WTC11 (cell line): ENCODE measurements at regions not wholly inside any gene's neighbourhood (a gene's known extent, or its start where the extent isn't known, plus 50 kb on each side); places are given as distances from the start of the nearest gene placed in this dataset.

Experiments
- NR2C2 ChIP-seq: sonication (generic); formaldehyde crosslinking; IDR thresholded peaks from 2 replicates; pipeline ENCODE4 v1.8.0; 2022; ENCODE audit warnings: mild to moderate bottlenecking, missing genetic modification reagents
- SP1 ChIP-seq: sonication (generic); formaldehyde crosslinking; conservative IDR thresholded peaks from 2 replicates; pipeline ENCODE4 v1.8.1; 2022; ENCODE audit warnings: missing genetic modification reagents
- TF ChIP-seq, protein P1 (sequence below): fragments of 200-600 bp; IDR thresholded peaks from 2 replicates; pipeline ENCODE4 v1.8.0; 2022; ENCODE audit warnings: antibody characterized with exemption
- TF ChIP-seq, protein P2 (sequence below): sonication (generic); formaldehyde crosslinking; IDR thresholded peaks from 2 replicates; pipeline ENCODE4 v1.8.1; 2023; ENCODE audit warnings: mild to moderate bottlenecking, missing genetic modification reagents, moderate library complexity

DNA sequence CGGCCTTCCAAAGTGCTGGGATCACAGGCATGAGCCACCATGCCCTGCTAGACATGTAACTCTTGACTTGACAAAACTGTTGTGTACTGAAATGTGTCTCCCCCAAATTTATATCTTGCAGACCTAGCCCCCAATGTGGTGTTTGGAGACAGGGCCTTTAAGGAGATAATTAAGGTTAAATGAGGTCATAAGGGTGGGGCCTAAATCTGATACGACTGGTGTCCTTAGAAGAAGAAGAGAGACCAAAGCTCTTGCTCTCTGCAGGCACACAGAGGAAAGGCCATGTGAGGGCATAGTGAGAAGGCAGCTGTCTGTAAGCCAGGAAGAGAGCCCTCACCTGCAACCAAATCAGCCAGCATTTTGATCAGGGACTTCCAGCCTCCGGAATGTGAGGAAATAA, 361.3 kb downstream of the SV2B start:
- TF ChIP-seq NR2C2 (CRISPR knock-in tag) = no peak
- TF ChIP-seq, protein P1, sequence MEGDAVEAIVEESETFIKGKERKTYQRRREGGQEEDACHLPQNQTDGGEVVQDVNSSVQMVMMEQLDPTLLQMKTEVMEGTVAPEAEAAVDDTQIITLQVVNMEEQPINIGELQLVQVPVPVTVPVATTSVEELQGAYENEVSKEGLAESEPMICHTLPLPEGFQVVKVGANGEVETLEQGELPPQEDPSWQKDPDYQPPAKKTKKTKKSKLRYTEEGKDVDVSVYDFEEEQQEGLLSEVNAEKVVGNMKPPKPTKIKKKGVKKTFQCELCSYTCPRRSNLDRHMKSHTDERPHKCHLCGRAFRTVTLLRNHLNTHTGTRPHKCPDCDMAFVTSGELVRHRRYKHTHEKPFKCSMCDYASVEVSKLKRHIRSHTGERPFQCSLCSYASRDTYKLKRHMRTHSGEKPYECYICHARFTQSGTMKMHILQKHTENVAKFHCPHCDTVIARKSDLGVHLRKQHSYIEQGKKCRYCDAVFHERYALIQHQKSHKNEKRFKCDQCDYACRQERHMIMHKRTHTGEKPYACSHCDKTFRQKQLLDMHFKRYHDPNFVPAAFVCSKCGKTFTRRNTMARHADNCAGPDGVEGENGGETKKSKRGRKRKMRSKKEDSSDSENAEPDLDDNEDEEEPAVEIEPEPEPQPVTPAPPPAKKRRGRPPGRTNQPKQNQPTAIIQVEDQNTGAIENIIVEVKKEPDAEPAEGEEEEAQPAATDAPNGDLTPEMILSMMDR = no peak
- TF ChIP-seq SP1 (CRISPR knock-in tag) = no peak
- TF ChIP-seq, protein P2, sequence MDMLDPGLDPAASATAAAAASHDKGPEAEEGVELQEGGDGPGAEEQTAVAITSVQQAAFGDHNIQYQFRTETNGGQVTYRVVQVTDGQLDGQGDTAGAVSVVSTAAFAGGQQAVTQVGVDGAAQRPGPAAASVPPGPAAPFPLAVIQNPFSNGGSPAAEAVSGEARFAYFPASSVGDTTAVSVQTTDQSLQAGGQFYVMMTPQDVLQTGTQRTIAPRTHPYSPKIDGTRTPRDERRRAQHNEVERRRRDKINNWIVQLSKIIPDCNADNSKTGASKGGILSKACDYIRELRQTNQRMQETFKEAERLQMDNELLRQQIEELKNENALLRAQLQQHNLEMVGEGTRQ (CRISPR knock-in tag) = no peak
